Kidney tubule cell (primary cell): ENCODE measurements at regions not wholly inside any gene's neighbourhood (a gene's known extent, or its start where the extent isn't known, plus 50 kb on each side); places are given as distances from the start of the nearest gene placed in this dataset.
A peak's percentile ranks its signal among the peaks of the same experiment; 100 is the strongest.
"Not testable (repeated sequence)": the region's sequence is repeated elsewhere in the genome, so short reads cannot be mapped to it uniquely, and the experiment has no call there.

Experiments
- DNase-seq: peaks from one replicate; pipeline ENCODE4 v3.0.0-alpha.2; 2018; ENCODE audit warnings: low spot score

DNA sequence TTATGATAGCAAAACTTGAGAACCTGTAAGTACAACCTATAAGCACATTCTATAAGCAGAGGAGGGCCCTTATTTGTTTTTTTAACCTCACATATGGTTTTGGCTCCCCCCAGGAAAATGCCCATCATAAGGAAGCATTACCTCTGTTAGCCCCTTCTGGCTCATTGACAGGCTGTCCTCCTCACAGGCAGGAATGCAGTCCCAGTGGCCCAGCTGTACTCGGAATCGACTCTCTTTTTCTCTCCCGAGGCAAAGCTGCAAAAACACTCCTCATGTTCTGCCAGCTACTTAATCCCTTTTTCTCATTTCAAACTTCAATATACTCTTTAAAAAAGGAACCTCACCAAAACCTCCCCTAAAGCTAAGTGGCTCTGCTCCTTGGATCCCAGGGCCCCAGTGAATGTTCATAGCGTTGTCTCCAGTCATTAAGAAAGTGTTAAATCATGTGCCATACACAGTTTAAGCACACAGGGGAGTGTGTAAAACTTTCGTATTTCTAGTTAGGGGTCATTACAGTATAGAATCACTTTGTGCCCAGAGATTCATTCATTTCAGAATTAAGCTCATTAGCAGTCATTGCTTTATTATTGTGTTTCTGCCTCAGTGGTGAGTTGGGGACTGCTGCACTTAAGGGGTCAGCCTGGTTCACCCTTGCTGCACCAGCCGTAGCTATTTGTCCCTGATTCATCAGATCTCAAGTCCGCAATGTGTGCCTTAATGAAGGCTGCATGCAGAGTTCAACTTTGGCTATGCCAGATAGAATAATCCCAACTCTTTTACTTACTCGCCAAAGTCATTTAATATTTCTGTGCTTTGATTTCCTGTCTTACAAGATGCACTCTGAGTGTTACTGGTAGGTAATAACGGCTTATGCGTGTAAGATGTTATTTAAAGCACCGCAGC, 57.6 kb downstream of the JRKL start:
- DNase-seq = no peak

DNA sequence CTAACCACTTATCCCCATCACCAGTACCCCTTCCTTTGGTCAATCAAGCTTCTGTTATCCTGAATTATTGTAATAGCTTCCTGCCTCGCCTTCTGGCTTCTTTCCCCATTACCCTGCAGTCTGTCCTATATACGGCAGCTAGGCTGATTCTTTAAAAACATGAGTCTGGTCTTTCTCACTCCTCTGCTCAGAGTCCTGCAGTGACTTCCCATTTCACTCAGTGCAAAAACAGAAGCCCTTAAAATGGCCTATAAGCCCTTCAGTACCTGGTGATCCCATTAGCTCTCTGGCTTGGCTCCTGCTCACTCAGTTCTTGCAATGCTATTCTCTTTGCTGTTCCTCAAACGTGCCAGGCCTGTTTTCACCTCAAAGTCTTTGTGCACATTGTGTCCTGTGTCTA, 58.4 kb downstream of the JRKL start:
- no peak for DNase-seq

DNA sequence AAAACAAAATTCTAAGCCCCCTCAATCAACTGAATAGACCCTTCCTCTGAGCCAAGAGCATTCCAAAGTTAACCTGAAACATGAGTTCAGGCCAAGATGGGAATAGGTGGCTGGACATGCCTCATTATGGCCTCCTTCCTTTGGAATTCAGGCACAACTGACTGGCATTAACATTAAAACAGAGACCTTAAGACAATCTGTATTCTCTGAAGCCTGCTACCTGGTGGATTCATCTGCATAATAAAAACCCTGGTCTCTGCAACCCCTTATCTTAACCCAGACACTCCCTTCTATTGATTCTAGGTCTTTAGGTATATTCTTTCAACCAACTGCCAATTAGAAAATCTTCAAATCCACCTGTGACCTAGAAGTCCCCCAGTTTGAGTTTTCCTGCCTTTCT, 66.3 kb downstream of the JRKL start:
- no peak for DNase-seq

DNA sequence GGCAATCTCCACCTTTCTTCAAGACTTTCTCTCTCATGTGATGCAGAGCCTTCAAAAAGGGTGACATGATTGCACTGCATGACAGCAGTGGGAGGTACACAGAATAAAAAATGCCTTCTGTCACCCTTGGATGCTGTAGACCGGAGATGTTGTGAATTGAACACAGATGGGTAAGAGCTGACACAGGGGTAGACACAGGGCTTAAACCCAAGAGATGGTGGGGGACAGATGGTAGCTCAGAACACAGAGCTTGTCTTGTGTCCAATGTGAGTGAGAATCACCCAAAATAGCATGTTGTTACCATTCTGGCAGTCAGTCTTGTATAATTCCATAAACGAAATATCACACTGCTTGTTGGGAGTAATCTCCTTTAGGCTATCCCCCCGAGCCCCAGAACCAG, 69.9 kb downstream of the JRKL start:
- DNase-seq = no peak

GRCh38 chr11:96461871-96462270, 72.1 kb downstream of the JRKL start:
- DNase-seq = no peak

DNA sequence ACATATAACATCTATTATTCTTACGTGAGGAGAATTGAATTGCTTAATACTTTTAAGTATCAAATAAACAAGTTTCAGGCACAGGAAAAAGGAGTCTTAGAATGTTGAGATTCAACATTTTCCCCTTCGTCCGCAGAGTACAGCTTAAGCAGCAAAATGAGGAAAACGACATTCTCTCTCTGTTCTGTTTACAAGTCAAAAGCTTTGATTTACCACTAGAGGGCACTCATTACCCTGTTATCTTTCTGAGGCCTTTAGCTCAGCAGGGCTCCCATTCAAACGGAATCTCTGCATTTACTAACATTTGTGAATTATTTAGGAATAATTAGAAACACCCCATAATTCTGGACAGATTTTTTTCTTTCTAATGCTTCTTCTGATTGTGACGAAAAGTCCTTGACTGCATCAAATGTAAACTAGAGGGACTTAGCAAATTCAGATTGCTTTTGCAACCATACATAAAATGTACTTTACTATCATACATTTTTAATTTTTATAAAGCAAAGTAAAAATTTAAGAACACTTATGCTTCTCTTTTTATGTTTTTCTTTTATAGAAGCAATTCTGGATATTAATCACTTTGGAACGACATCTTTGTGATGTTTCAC, 75.0 kb downstream of the JRKL start:
- peak; percentile 72 for DNase-seq

- DNase-seq = no peak
Measured at GRCh38 chr11:96465512-96465911, 75.7 kb downstream of the JRKL start.

- no peak for DNase-seq
Measured at GRCh38 chr11:96466607-96467006, 76.8 kb downstream of the JRKL start.

GRCh38 chr11:96469776-96470175, 80.0 kb downstream of the JRKL start:
- no peak for DNase-seq

DNA sequence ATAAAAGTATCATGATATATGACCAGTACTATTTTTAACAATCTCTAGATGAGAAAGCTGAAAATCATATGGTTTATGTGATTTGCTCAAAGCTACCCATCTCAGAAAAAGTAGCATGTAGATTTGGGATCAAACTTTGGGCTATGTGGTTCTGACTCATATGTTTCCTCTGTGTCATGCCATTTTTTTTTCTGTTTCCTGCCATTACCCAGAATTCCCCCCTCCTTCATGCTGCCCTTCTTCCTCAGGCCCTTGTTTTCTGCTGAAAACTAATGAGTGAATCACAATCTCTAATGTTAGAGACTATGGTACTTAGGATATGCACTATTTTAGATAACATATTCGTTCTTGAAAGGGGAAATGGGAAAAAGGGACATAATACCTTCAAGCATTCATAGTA, 80.7 kb downstream of the JRKL start:
- DNase-seq = peak; percentile 13

GRCh38 chr11:96472085-96472484, 82.3 kb downstream of the JRKL start:
- DNase-seq = no peak

DNA sequence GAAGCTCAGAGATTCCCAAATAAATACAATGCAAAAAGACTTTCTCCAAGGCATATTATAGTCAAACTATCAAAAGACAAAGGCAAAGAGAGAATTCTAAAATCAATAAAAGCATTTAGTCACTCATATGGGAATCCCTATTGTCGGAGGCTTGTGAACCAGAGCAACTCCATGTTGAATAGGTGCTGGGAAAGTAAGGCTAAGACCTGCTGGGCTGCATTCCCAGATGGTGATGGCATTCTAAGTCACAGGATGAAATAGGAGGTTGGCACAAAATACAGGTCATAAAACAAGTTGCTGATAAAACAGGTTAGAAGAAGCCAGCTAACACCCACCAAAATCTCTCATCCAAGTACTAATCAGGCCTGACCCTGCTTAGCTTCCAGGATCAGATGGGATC, 84.5 kb downstream of the JRKL start:
- DNase-seq = peak; percentile 38

- DNase-seq = no peak
Measured at GRCh38 chr11:96481204-96481603, 91.4 kb downstream of the JRKL start.

DNA sequence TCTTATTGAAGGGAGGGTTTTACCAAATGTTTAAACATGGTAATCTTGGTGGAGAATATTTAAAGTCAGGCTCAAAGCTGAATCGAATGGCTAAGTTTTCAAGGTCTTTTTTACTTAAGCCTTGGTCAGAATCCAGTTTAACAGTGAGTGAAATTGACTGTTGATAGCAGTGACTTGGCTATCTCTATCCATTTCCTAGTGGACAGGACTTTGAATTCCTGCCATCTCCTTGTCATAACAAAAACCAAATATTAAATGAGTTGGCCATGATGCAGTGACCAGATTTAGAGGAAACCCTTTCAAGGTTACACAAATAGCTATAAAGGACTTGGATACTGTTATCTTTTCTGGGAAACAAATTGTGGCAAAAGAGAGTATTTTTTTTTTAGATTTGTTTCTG, 92.0 kb downstream of the JRKL start:
- no peak for DNase-seq

- DNase-seq = no peak
Measured at GRCh38 chr11:96482193-96482592, 92.4 kb downstream of the JRKL start.

GRCh38 chr11:96483374-96483955, 93.7 kb downstream of the JRKL start:
- DNase-seq = no peak

DNA sequence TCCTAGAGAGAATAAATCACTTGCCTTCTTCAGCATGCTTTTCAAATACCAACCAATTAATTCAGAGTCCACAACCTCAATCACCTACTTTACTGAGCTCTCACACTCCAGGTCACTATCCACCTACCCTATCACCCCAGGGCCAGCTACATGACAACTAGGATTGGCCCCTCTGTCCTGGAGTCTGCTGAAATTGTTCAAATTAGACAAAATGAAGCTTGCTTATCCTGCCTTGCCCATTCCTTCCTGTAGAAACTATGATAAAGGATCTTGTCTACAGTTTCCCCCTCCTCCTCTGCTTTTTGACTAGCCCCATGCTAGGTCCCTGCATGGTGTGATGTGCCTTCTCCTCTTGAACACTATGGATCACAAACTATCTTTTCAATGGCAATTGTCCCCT, 94.5 kb downstream of the JRKL start:
- no peak for DNase-seq

DNA sequence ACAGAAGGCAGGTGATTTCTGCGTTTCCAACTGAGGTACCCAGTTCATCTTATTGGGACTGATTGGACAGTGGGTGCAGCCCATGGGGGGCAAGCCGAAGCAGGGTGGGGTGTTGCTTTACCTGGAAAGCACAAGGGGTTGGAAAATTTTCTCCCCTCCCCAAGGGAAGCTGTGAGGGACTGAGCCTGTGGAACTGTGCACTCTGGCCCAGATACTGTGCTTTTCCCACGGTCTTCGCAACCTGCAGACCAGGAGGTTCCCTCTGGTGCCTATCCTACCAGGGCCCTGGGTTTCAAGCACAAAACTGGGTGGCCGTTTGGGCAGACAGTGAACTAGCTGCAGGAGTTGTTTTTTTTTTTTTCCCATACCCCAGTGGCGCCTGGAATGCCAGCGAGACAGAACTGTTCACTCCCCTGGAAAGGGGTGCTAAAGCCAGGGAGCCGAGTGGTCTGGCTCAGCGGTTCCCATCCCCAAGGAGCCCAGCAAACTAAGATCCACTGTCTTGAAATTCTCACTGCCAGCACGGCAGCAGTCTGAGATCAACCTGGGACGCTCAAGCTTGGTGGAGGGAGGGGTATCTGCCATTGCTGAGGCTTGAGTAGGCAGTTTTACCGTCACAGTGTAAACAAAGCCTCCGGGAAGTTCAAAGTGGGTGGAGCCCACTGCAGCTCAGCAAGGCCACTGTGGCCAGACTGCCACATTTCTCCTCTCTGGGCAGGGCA, 97.2 kb downstream of the JRKL start:
- DNase-seq = peak; percentile 77

GRCh38 chr11:96488911-96489310, 99.1 kb downstream of the JRKL start:
- DNase-seq = not testable (repeated sequence)

DNA sequence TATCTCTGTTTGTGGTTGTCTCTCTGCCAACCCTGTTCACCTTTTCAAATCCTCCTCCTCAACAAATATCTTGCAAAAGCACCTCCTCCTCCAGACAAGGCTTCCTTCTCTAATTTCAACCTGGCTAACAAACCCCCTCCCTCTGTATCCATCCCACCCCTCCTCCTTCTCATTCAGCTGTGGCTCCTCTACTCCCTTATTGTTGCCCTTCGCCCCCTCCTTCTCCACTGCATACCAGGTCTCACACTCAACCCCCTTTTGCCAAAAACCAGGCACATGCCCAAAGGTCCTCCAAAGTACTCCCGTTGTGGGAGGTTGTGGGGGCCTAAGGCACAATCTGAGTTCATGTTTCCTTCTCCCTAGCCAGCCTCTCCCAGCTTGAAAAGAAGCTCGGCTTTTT, 110.6 kb downstream of the JRKL start:
- no peak for DNase-seq

- no peak for DNase-seq
Measured at GRCh38 chr11:96506041-96506440, 116.2 kb downstream of the JRKL start.

DNA sequence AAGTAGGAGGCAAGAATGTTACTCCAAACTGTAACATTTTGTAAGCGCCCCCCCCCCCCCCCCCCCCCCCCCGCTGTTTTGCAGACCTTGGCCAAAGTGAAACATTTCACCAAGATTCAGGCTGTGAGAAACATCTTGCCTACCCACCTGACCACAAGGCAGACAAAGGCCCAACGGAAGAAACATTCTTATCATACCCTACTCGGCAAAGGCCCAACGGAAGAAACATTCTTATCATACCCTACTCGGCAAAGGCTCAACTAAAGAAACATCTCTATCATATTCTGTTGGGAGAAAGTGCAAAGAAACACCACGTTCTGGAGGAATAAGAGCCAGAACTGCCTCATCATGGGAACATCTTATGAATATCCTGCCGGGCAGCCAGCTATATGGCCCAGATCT, 117.1 kb downstream of the JRKL start:
- no peak for DNase-seq

DNA sequence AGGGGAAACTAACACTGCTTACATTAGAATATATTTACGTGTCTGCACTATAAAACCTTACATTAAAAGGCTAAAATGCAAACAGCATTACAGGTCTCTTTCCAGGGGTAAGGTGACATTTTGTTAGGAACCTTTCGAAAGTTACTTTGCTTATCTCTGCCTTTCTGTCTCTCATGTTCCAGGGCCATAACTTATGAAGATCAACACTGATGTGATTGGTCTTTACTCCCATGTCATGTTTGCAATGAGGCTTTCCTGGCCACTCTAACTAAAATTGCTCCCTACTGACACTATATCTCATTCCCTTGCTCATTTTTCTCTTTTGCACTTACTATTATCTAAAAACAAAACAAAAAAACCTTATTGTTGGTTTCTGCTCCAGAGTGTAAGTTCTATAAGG, 119.0 kb downstream of the JRKL start:
- DNase-seq = no peak
